EL (cell line): ENCODE measurements at regions not wholly inside any gene's neighbourhood (a gene's known extent, or its start where the extent isn't known, plus 50 kb on each side); places are given as distances from the start of the nearest gene placed in this dataset.
A peak's percentile ranks its signal among the peaks of the same experiment; 100 is the strongest.
"Not testable (repeated sequence)": the region's sequence is repeated elsewhere in the genome, so short reads cannot be mapped to it uniquely, and the experiment has no call there.

Source experiments
- DNase-seq: peaks from one replicate; pipeline ENCODE4 v3.0.0-alpha.2; 2016

DNA sequence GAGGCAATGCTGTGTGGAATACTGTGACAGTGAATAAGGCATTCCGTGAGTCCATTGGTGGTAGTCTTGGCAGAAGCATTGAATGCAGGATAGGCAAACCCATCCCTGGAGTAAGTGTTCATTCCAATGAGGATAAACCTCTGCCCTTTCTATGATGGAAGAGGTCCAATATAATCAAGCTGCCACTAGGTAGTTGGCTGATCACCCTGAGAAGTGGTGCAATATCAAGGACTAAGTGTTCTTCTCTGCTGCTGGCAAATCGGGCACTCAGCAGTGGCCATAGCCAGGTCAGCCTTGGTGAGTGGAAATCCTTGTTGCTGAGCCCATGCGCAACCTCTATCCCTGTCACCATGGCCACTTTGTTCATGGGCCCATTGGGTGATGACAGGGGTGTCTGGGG, 70.1 kb downstream of the FBXO4 start:
- DNase-seq, result no peak

DNA sequence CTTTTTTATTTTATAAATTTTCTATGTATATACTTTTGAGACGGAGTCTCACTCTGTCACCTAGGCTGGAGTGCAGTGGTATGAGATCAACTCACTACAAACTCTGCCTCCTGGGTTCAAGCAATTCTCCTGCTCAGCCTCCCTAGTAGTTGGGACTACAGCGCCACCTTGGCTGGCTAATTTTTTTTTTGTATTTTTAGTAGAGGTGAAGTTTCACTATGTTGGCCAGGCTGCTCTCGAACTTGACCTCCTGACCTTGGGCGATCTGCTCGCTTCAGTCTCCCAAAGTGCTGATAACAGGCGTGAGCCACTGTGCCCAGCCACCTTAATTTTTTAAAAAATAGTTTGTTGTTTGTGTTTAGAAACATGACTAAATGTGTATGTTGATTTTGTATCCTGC, 76.6 kb downstream of the FBXO4 start:
- no peak for DNase-seq

GRCh38 chr5:42003852-42004251, 78.8 kb downstream of the FBXO4 start:
- DNase-seq, result not testable (repeated sequence)

DNA sequence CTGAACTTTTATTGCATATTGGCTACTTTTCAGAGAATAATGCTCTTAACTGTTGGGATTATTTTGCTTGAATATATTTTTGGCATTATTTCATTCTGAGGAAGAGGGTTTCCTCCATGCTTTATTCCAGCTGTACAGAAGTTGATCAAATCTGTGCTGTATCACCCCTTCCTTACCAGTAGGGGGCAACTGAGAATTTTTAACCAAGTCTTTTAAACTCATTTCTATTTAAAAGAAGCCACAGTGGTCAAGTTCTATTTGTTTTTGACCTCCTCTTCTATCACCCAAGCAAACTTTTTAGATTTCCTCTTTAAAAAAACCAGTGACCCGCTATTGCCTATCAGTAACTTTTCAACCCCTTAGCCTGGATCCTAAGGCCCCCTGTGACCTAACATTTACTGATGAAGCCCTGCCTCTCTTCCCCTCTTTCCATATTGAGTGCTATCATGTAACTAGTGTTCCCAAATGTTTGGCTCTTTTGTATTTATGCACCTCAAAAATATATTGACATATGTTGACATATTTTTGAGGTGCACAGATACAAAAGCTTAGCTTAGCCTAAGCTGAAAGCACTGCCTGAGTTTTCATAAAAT, 80.6 kb downstream of the FBXO4 start:
- DNase-seq, result peak; percentile 19

DNA sequence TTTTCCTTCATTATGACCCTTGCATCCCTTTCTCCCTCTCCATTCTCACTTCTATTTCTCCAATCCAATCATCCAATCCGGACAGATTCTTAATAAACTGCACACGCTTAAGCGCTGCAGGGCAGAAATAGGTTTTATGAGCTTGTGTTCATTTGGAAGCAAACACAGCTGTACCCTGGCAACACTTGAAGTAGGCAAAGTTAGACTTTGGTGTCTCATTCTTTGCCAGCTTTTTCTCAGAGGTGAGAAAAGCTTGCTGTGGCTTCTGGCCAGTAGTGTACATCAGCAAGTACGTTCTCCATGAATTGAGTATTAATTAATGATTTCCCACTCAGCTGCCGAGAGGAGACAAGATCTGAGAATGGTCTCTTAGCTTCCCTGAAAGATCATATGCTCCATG, 88.5 kb downstream of the FBXO4 start:
- no peak for DNase-seq

GRCh38 chr5:42015254-42015653, 90.2 kb downstream of the FBXO4 start:
- DNase-seq, result no peak

- DNase-seq, result no peak
These were observed 90.6 kb downstream of the FBXO4 start for GRCh38 chr5:42015681-42016080.

- peak; percentile 18 for DNase-seq
These were observed 95.9 kb downstream of the FBXO4 start for GRCh38 chr5:42020788-42021530.

- DNase-seq, result no peak
These were observed 96.8 kb downstream of the FBXO4 start for GRCh38 chr5:42021923-42022322.

DNA sequence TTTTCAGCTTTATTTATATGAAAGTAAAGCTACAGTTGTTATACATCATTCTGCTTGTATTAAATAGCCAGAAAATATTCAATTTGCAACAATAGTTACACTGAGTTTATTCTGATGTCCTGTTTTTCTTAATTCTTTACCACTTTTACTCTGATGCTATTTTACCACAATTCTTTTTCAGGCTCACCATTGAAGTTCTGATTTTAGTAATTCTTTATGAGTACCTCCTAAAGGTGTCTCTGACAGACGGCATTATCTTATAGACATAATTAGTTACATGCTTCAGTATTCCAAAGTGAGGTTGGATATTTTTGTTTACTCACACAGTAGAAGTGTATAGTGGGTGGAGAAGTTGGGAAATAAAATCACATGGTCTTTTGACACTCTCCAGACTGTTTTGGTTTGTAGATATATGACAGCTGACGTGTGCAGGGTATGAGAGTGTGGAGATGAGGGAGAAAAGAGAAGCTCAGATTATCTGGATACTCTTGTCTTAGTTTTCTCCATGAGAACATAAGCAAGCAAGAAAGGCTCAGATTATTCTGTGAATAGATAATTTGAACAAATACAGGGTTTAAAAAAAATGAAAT, 97.4 kb downstream of the FBXO4 start:
- no peak for DNase-seq

- DNase-seq, result no peak
These were observed 101.4 kb downstream of the FBXO4 start for GRCh38 chr5:42026446-42026845.

DNA sequence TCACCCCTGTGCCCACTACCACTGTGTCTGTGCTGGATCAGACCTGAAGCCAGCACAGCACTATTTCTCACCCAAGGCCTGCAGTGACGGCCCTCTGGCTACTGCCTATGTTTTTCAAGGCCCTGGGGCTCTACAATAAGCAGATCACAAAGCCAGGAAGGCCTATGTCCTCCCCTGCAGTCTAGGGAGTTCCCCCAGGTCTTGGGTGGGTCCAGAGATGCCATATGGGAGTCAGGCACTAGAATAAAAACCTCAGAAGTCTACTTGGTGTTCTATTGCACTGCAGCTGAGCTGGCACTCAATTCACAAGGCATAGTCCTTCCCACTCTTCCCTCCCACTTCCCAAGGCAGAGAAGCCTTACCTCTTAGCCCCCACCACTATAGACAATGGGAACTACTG, 107.1 kb downstream of the FBXO4 start:
- no peak for DNase-seq

GRCh38 chr5:42035526-42035925, 110.4 kb downstream of the FBXO4 start:
- no peak for DNase-seq

DNA sequence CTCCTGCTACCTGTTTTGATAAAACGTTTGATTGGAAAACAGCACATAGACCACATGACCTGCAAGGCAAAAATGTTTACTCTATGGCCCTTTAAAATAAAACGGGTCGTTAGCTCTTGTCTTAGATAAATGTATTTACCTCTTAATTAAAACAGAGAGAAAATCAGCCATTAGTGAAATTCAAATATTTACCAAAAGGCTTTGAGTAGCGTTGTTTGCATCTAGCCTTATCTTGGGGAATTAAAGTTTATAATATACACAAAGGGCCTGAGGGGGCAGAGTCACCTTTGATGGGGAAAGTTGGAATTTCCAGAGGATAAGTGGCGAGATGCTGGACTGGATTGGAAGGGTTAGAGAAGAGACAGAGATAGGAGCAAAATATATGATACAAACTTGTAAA, 111.3 kb downstream of the FBXO4 start:
- DNase-seq, result no peak

GRCh38 chr5:42037379-42037932, 112.4 kb downstream of the FBXO4 start:
- DNase-seq, result no peak

- no peak for DNase-seq
These were observed 118.3 kb downstream of the FBXO4 start for GRCh38 chr5:42043400-42043799.

GRCh38 chr5:42057254-42057690, 132.2 kb downstream of the FBXO4 start:
- DNase-seq, result peak; percentile 41

GRCh38 chr5:42059291-42059690, 134.2 kb downstream of the FBXO4 start:
- no peak for DNase-seq

DNA sequence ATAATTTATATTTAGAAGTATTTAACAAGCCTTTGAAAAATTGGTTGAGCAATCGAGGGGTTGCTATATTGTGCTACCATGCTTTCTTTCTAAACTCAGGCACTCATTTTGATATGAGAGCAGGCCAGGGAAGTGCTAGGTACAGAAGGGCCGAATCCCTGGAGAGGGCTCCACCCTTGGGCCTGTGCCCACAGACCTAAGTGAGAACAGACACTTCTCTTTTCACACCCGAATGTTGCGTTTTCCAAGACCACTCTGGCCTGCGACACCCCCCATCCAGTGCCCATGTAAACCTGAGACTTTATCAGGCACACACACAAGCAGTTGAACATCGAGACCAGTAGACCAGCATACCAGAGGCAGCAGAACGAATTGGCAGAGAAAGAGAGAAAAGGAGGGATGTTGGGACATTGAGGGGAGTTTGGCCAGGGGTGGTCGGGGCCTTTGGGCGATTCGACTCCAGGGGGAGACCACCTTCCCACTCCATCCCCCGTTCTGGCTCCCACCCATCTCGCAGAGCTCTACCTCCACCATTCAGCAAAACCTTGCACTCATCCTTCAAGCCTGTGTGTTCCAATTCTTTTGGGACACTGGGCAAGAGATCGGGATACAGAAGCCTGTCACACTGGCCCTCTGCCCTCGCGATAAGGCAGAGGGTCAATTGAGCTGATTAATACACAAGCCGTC, 134.8 kb downstream of the FBXO4 start:
- DNase-seq, result no peak

DNA sequence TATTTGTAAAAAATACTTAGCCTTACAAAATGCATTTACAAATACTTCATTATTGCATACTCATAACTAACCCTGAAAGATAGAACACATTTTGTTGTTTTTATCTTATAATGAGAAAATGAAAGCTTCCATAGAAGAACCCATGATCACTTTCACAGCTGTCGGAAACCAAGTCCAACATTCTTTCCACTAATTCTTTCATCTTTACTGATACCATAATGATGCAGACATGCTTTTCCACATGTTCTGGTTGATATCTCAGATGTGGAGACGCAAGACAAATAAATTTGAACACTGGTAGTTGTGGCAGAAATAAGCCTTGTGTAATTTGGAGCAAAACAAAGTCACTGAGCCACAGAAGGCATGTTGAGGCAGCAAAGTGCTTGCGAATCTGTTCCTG, 136.0 kb downstream of the FBXO4 start:
- DNase-seq, result no peak

GRCh38 chr5:42064821-42065220, 139.7 kb downstream of the FBXO4 start:
- no peak for DNase-seq

DNA sequence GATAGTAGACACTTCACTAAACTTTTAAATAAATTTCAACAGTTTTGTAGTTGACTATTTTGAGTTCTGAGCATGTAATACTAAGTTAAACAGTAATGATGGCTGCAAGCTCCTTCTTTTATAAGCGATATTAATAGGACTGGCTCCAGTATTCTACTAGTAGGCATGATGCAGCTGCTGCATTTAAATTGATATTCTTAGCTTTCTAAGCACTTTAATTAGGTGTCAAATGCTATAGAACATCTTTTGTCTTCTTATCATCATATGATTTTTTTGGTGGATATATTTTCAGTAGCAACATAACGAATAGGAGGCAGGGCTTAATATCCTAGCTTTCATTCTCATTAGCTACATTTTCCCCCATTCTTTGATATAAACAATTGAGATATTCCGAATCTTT, 141.1 kb downstream of the FBXO4 start:
- no peak for DNase-seq

DNA sequence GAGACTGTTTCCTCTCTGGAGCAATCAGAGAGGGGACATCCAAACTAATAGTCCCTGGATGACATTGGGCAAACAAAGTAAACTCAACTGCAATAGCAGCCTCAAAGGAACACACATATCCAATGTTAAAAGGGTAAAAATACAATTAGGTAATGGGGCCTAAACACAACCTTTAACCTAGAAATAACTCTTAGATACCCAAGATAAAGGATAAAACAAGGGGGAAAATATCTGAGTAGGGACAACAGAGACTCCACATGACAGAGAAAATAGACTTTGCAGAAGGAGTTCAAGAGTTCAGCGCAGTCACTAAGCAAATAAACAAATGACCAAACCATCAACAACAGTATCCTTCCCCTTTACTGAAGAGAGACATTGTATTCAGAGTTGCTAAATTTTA, 149.3 kb downstream of the FBXO4 start:
- DNase-seq, result no peak

- DNase-seq, result no peak
These were observed 164.6 kb downstream of the FBXO4 start for GRCh38 chr5:42089705-42090104.
